ENCODE measurements at regions not wholly inside any gene's neighbourhood (a gene's known extent, or its start where the extent isn't known, plus 50 kb on each side); places are given as distances from the start of the nearest gene placed in this dataset.
A peak's percentile ranks its signal among the peaks of the same experiment; 100 is the strongest.

- no peak for DNase-seq (ENCODE audit: low spot score)
- no peaks in the 10 kb centered on the region for H3K9me3 ChIP-seq
- H3K4me3 ChIP-seq: no peak overlapping the region
- no peak overlapping the region for H3K27ac ChIP-seq
- H3K27me3 ChIP-seq: no peaks in the 10 kb centered on the region
- peaks cover 0 to 11% of the 10 kb centered on the region in 2 donors for H3K4me1 ChIP-seq
- H3K36me3 ChIP-seq: no peaks in the 10 kb centered on the region
- TF ChIP-seq CTCF (IDR thresholded peaks at IDR 0.05): no peak
Measured at GRCh38 chr1:67574221-67574620, 110.8 kb upstream of the GADD45A start.

GRCh38 chr1:67575861-67576260 is 109.1 kb upstream of the GADD45A start:
- H3K27me3 ChIP-seq: no peaks in the 10 kb centered on the region
- no peak for DNase-seq (ENCODE audit: low spot score)
- no peaks in the 10 kb centered on the region for H3K36me3 ChIP-seq
- no peak for TF ChIP-seq CTCF (IDR thresholded peaks at IDR 0.05)
- H3K27ac ChIP-seq: no peak overlapping the region
- peaks cover 0 to 11% of the 10 kb centered on the region in 2 donors for H3K4me1 ChIP-seq
- H3K4me3 ChIP-seq: no peak overlapping the region
- H3K9me3 ChIP-seq: no peaks in the 10 kb centered on the region

- H3K4me3 ChIP-seq: no peak overlapping the region
- no peaks in the 10 kb centered on the region for H3K27me3 ChIP-seq
- H3K36me3 ChIP-seq: no peaks in the 10 kb centered on the region
- DNase-seq (ENCODE audit: low spot score): no peak
- TF ChIP-seq CTCF (IDR thresholded peaks at IDR 0.05): no peak
- H3K27ac ChIP-seq: no peak overlapping the region
- H3K9me3 ChIP-seq: no peaks in the 10 kb centered on the region
- peaks cover 0 to 11% of the 10 kb centered on the region in 2 donors for H3K4me1 ChIP-seq
Measured at GRCh38 chr1:67576474-67576873, 108.5 kb upstream of the GADD45A start.

- no peak for DNase-seq (ENCODE audit: low spot score)
- no peak overlapping the region for H3K27ac ChIP-seq
- TF ChIP-seq CTCF (IDR thresholded peaks at IDR 0.05): no peak
- H3K4me1 ChIP-seq: peaks cover 0 to 9% of the 10 kb centered on the region in 2 donors
- no peaks in the 10 kb centered on the region for H3K36me3 ChIP-seq
- H3K9me3 ChIP-seq: no peaks in the 10 kb centered on the region
- no peak overlapping the region for H3K4me3 ChIP-seq
- no peaks in the 10 kb centered on the region for H3K27me3 ChIP-seq
Measured at GRCh38 chr1:67577646-67578045, 107.4 kb upstream of the GADD45A start.

- no peak overlapping the region for H3K27ac ChIP-seq
- H3K9me3 ChIP-seq: no peaks in the 10 kb centered on the region
- no peaks in the 10 kb centered on the region for H3K36me3 ChIP-seq
- peaks cover 0 to 10% of the 10 kb centered on the region in 2 donors for H3K4me1 ChIP-seq
- DNase-seq (ENCODE audit: low spot score): peak; percentile 46
- no peaks in the 10 kb centered on the region for H3K27me3 ChIP-seq
- TF ChIP-seq CTCF (IDR thresholded peaks at IDR 0.05): no peak
- no peak overlapping the region for H3K4me3 ChIP-seq
Measured at GRCh38 chr1:67578397-67579020, 106.5 kb upstream of the GADD45A start.

All from right atrium auricular region (tissue), 2 donors.